H1 (cell line): ENCODE measurements at regions not wholly inside any gene's neighbourhood (a gene's known extent, or its start where the extent isn't known, plus 50 kb on each side); places are given as distances from the start of the nearest gene placed in this dataset.

Source experiments
- CTCF ChIA-PET: fragments of 300-600 bp; sonication (Branson Sonifier 250); formaldehyde crosslinking; loops from one replicate; lab custom pipeline; 2021; ENCODE audit not compliant: partially characterized antibody; lab: Charles Lee
- POLR2A ChIA-PET: fragments of 300-600 bp; sonication (Branson Sonifier 250); formaldehyde crosslinking; loops from one replicate; lab custom pipeline; 2021; ENCODE audit warnings: inconsistent platforms; ENCODE audit not compliant: partially characterized antibody; lab: Charles Lee
- DNase-seq, 2 experiments: peaks; one replicate each; pipeline versions ENCODE4 v3.0.0 to v3.0.0-alpha.2; 2010 to 2022; ENCODE audit warnings: low spot score in 2 of 2, low read depth in 1 of 2, mixed read lengths in 1 of 2
- FAIRE-seq: peaks from 2 replicates; lab custom pipeline; 2011; peaks lifted over from hg19 to GRCh38; lab: Jason Lieb, UNC
- H2AFZ ChIP-seq: 2 replicates; pipeline ENCODE4 v1.8.1; 2012; ENCODE audit warnings: low read length, inconsistent platforms
- H2AK5ac ChIP-seq: 2 replicates; pipeline ENCODE4 v1.6.1; 2013; ENCODE audit warnings: low read depth, low read length
- H2BK120ac ChIP-seq: replicated peaks from 2 replicates; pipeline ENCODE3; 2013; ENCODE audit warnings: low read depth, low read length, inconsistent platforms
- H2BK12ac ChIP-seq: 2 replicates; pipeline ENCODE4 v1.6.1; 2013; ENCODE audit warnings: low read depth, low read length
- H2BK15ac ChIP-seq: 2 replicates; pipeline ENCODE4 v1.6.1; 2013; ENCODE audit warnings: low read length
- H2BK20ac ChIP-seq: 2 replicates; pipeline ENCODE4 v1.6.1; 2013; ENCODE audit warnings: low read length
- H2BK5ac ChIP-seq: 2 replicates; pipeline ENCODE4 v1.6.1; 2013; ENCODE audit warnings: low read depth, low read length
- H3K14ac ChIP-seq: 2 replicates; pipeline ENCODE4 v1.6.1; 2013; ENCODE audit warnings: inconsistent platforms; ENCODE audit not compliant: insufficient read length
- H3K18ac ChIP-seq: 2 replicates; pipeline ENCODE4 v1.6.1; 2013; ENCODE audit warnings: low read length; ENCODE audit errors: extremely low read depth
- H3K23ac ChIP-seq: 2 replicates; pipeline ENCODE4 v1.6.1; 2013; ENCODE audit warnings: inconsistent platforms; ENCODE audit not compliant: insufficient read length
- H3K23me2 ChIP-seq: 2 replicates; pipeline ENCODE4 v1.6.1; 2013; ENCODE audit warnings: low read depth, low read length
- H3K27ac ChIP-seq: 2 replicates; pipeline ENCODE4 v1.6.1; 2011; ENCODE audit warnings: low read depth, low read length, inconsistent platforms
- H3K27me3 ChIP-seq, 4 experiments: replicated peaks in 1 of 4; 1 replicate in 1 of 4; 2 replicates in 3 of 4; pipeline versions ENCODE4 v1.6.1 to v1.8.1; 2011 to 2013; ENCODE audit warnings: low read length in 3 of 4, mild to moderate bottlenecking in 3 of 4, inconsistent platforms in 2 of 4, mixed read lengths in 2 of 4, moderate library complexity in 1 of 4; ENCODE audit not compliant: control insufficient read depth in 3 of 4, insufficient read depth in 3 of 4; ENCODE audit errors: extremely low read depth in 1 of 4
- H3K36me3 ChIP-seq, 4 experiments: 2 replicates each; pipeline versions ENCODE4 v1.6.1 to v1.8.1; 2011 to 2013; ENCODE audit warnings: mild to moderate bottlenecking in 4 of 4, low read length in 3 of 4, moderate library complexity in 2 of 4, control low read depth in 1 of 4, inconsistent platforms in 1 of 4; ENCODE audit not compliant: insufficient read depth in 4 of 4, control insufficient read depth in 2 of 4
- H3K4ac ChIP-seq: replicated peaks from 2 replicates; pipeline ENCODE3; 2013; ENCODE audit warnings: low read length, low read depth, mixed read lengths, inconsistent platforms; ENCODE audit not compliant: insufficient read length
- H3K4me1 ChIP-seq, 4 experiments: replicated peaks in 1 of 4; 1 replicate in 1 of 4; 2 replicates in 3 of 4; pipeline versions ENCODE4 v1.6.1 to v1.8.1; 2011 to 2013; ENCODE audit warnings: low read length in 3 of 4, inconsistent platforms in 2 of 4, mixed read lengths in 1 of 4; ENCODE audit not compliant: insufficient read depth in 4 of 4, control insufficient read depth in 3 of 4
- H3K4me2 ChIP-seq, 2 experiments: 2 replicates each; pipeline versions ENCODE4 v1.6.1 to v1.8.1; 2011 to 2013; ENCODE audit warnings: low read depth in 2 of 2, low read length in 2 of 2, control low read depth in 1 of 2, inconsistent platforms in 1 of 2, mild to moderate bottlenecking in 1 of 2; ENCODE audit not compliant: insufficient read depth in 1 of 2
- H3K4me3 ChIP-seq, 4 experiments: fragments of 200-600, 300-600 bp in 1 of 4; sonication (generic), shearing (Covaris generic), sonication (Bioruptor Twin) in 1 of 4; 2 replicates each; pipeline versions ENCODE4 v1.5.1 to v1.8.1; 2011 to 2016; ENCODE audit warnings: low read length in 4 of 4, low read depth in 3 of 4, control low read depth in 2 of 4, inconsistent platforms in 2 of 4, mild to moderate bottlenecking in 2 of 4, mixed read lengths in 1 of 4, moderate library complexity in 1 of 4; ENCODE audit not compliant: insufficient read depth in 2 of 4; ENCODE audit errors: extremely low read depth in 1 of 4
- H3K56ac ChIP-seq: replicated peaks from 2 replicates; pipeline ENCODE3; 2013; ENCODE audit warnings: low read depth, mild to moderate bottlenecking, mixed read lengths, low read length, inconsistent platforms; ENCODE audit not compliant: insufficient read length
- H3K79me1 ChIP-seq: 2 replicates; pipeline ENCODE4 v1.6.1; 2013; ENCODE audit warnings: low read depth, low read length, control low read depth
- H3K79me2 ChIP-seq, 2 experiments: 2 replicates each; pipeline versions ENCODE4 v1.6.1 to v1.8.1; 2012 to 2013; ENCODE audit warnings: low read length in 2 of 2, mild to moderate bottlenecking in 2 of 2, inconsistent platforms in 1 of 2; ENCODE audit not compliant: insufficient read depth in 2 of 2, control insufficient read depth in 1 of 2
- H3K9ac ChIP-seq, 4 experiments: replicated peaks in 1 of 4; 1 replicate in 1 of 4; 2 replicates in 3 of 4; pipeline versions ENCODE4 v1.6.1 to v1.8.1; 2011 to 2013; ENCODE audit warnings: low read depth in 3 of 4, low read length in 3 of 4, control low read depth in 2 of 4, mild to moderate bottlenecking in 2 of 4, moderate library complexity in 2 of 4, inconsistent platforms in 1 of 4; ENCODE audit errors: extremely low read depth in 1 of 4
- H3K9me3 ChIP-seq, 2 experiments: 2 replicates each; pipeline versions ENCODE4 v1.6.1 to v1.8.1; 2012 to 2013; ENCODE audit warnings: mild to moderate bottlenecking in 2 of 2, moderate library complexity in 2 of 2, control low read depth in 1 of 2, inconsistent platforms in 1 of 2, low read depth in 1 of 2, low read length in 1 of 2, mixed read lengths in 1 of 2; ENCODE audit not compliant: insufficient read depth in 2 of 2
- H4K20me1 ChIP-seq, 2 experiments: replicated peaks in 1 of 2; 2 replicates each; pipeline versions ENCODE3 to v1.8.1; 2011 to 2013; ENCODE audit warnings: inconsistent platforms in 2 of 2, low read length in 2 of 2, mild to moderate bottlenecking in 1 of 2; ENCODE audit not compliant: insufficient read depth in 2 of 2, control insufficient read depth in 1 of 2
- H4K5ac ChIP-seq: 2 replicates; pipeline ENCODE4 v1.6.1; 2013; ENCODE audit warnings: low read length, low read depth, mixed read lengths, inconsistent platforms; ENCODE audit not compliant: insufficient read length
- H4K8ac ChIP-seq: 2 replicates; pipeline ENCODE4 v1.8.0; 2013; ENCODE audit warnings: mild to moderate bottlenecking, moderate library complexity, low read length, inconsistent platforms; ENCODE audit not compliant: insufficient read depth; ENCODE audit errors: extremely low read depth
- H4K91ac ChIP-seq: replicated peaks from 2 replicates; pipeline ENCODE3; 2013; ENCODE audit warnings: low read length, mixed read lengths, inconsistent platforms; ENCODE audit not compliant: insufficient read length
- EP300 ChIP-seq, 2 experiments: IDR thresholded peaks; 1 replicate in 1 of 2; 2 replicates in 1 of 2; pipeline ENCODE4 v1.6.1; 2011 to 2012; ENCODE audit warnings: low read depth in 2 of 2, low read length in 2 of 2, mild to moderate bottlenecking in 2 of 2, borderline replicate concordance in 1 of 2, inconsistent platforms in 1 of 2, moderate library complexity in 1 of 2
- GTF2F1 ChIP-seq: IDR thresholded peaks from 2 replicates; pipeline ENCODE4 v1.6.1; 2012; ENCODE audit warnings: low read depth, low read length, improper control_type of control experiment, borderline replicate concordance
- KDM4A ChIP-seq: IDR thresholded peaks from one replicate; pipeline ENCODE4 v1.7.1; 2012; ENCODE audit warnings: low read depth, mild to moderate bottlenecking, moderate library complexity, low read length, inconsistent platforms; ENCODE audit not compliant: severe bottlenecking
- RNF2 ChIP-seq: fragments of 200-900, 300-1000 bp; sonication (generic); IDR thresholded peaks from 2 replicates; pipeline ENCODE4 v1.7.1; 2016; ENCODE audit warnings: borderline replicate concordance, low read depth, mild to moderate bottlenecking, antibody characterized with exemption, low read length; ENCODE audit not compliant: poor library complexity, severe bottlenecking; ENCODE audit errors: missing control alignments
- WGBS, 2 experiments: shearing (Covaris generic) in 1 of 2; methylation state at CpG; one replicate each; pipeline versions ENCODE4 v1.1.6 to v1.1.7; 2013 to 2015; ENCODE audit warnings: low lambda C conversion rate in 2 of 2, mixed read lengths in 2 of 2, inconsistent platforms in 1 of 2, low coverage in 1 of 2, missing lambda C conversion rate in 1 of 2; ENCODE audit not compliant: insufficient replicate concordance in 2 of 2, insufficient coverage in 1 of 2, insufficient read length in 1 of 2; ENCODE audit errors: extremely low coverage in 1 of 2, missing lambda C conversion rate in 1 of 2; 5-methylcytosine and 5-hydroxymethylcytosine counted together
- TF ChIP-seq, protein P1 (sequence below): IDR thresholded peaks from 2 replicates; pipeline ENCODE4 v1.6.1; 2011; ENCODE audit warnings: low read length, improper control_type of control experiment

DNA sequence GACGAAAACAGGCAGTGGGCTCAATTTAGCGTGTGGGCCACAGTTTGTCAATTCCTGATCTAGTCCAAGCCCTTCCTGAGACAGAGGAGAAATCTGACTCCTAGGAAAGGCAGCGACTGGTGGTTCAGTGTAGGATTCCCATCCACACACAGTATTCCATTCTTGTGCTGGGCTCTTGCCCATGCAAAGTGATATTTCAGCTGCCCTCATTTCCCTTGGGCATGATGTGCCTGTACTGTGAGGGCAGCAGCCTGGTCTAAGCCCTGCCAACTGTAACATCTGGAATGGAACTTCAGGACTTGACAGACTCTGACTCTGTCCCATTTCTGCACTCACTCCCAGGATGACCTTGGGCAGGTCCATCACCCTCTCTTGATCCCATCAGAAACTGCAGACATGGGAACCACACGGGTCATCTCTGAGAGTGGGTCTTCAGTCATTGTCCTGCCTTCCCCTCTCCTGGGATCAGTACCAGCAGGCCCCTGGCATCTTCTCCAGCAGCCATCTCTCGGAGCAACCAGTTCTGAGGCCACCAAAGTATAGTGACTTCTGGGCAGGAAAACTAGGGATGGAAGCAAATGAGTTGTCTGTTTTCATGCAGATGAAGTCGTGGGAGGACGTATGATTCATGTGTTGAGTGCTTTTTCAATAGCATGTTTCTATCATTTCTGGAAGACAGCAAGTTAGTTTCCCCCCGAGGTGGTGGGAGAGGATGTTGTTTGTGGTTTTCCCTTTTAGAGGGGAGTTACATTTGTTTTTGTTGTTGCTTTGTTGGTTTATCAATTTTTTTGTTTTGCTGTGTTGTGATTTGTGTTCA lies 54.2 kb upstream of the BCL2L14 start:
- POLR2A ChIA-PET, result no interaction called here
- WGBS, 2 experiments, result 76% methylated on average over 8 of the region's 8 CpGs; no CpG with 5 or more reads in 1 of the 2 experiments
- Histone ChIP-seq H3K79me1 (no peaks in the 10 kb centered on the region), H4K5ac (no peak overlapping the region), H4K20me1 (no peaks in the 10 kb centered on the region), H3K9me3 (no peaks in the 10 kb centered on the region), H3K9ac (no peak overlapping the region), H2BK5ac (no peak overlapping the region), H3K27ac (no peak overlapping the region), H2BK15ac (0 out of 2 replicates have a peak overlapping the region, but pooled peaks have one; percentile 20), H3K18ac (no peak overlapping the region), H2BK20ac (0 out of 2 replicates have a peak overlapping the region, but pooled peaks have one; percentile 5), H3K23me2 (no peaks in the 10 kb centered on the region), H4K91ac (peak overlapping the region; percentile 61), H3K23ac (no peak overlapping the region), H3K14ac (no peak overlapping the region), H3K27me3 (no peaks in the 10 kb centered on the region; a peak in 1 of 7 replicates), H3K4me1 (peaks cover under 1 to 8% (median 2%) of the 10 kb centered on the region in 4 experiments), H2AK5ac (no peak overlapping the region), H2BK12ac (peak overlapping the region; percentile 2; the same call in 1 of the 2 replicates), H3K79me2 (no peaks in the 10 kb centered on the region), H3K36me3 (no peaks in the 10 kb centered on the region), H3K4me3 (no peak overlapping the region), H2BK120ac (no peak overlapping the region)
- TF ChIP-seq RNF2, result no peak
- TF ChIP-seq GTF2F1, result no peak
- TF ChIP-seq EP300 (IDR thresholded peaks at IDR 0.05; ENCODE audit: borderline replicate concordance in 1 of 2, low read depth in 2 of 2, low read length in 2 of 2), result no peak
- TF ChIP-seq, protein P1, sequence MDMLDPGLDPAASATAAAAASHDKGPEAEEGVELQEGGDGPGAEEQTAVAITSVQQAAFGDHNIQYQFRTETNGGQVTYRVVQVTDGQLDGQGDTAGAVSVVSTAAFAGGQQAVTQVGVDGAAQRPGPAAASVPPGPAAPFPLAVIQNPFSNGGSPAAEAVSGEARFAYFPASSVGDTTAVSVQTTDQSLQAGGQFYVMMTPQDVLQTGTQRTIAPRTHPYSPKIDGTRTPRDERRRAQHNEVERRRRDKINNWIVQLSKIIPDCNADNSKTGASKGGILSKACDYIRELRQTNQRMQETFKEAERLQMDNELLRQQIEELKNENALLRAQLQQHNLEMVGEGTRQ, result no peak
- no peak for TF ChIP-seq KDM4A
- TF ChIP-seq, all 59 proteins: peak for 0
- DNase-seq (no peak), FAIRE-seq (no peak)
- CTCF ChIA-PET, result no interaction called here
- H4K8ac ChIP-seq, result no peak overlapping the region
- H2AFZ ChIP-seq, result 0 out of 2 replicates have a peak overlapping the region, but pooled peaks have one; percentile 24
- H3K56ac ChIP-seq, result no peak overlapping the region
- no peak overlapping the region for H3K4me2 ChIP-seq
- no peak overlapping the region for H3K4ac ChIP-seq
